Endothelial cell of umbilical vein (primary cell): ENCODE measurements at regions not wholly inside any gene's neighbourhood (a gene's known extent, or its start where the extent isn't known, plus 50 kb on each side); places are given as distances from the start of the nearest gene placed in this dataset.

Experiments
- BruUV-seq: library from RNA; stranded (reverse); fragments of 400-500 nt; replicated peaks from 2 replicates; lab custom pipeline; 2021; lab: Mats Ljungman, UMichigan
- CTCF ChIA-PET: fragments of 300-600, 350-600 bp; sonication (Branson Sonifier 250); formaldehyde crosslinking; loops from one replicate; lab custom pipeline; 2021; ENCODE audit warnings: antibody characterized with exemption, inconsistent platforms; lab: Charles Lee
- POLR2A ChIA-PET: fragments of 300-600, 350-600 bp; sonication (Branson Sonifier 250); formaldehyde crosslinking; loops from one replicate; lab custom pipeline; 2021; ENCODE audit warnings: antibody characterized with exemption, inconsistent platforms; lab: Charles Lee
- DNase-seq: peaks from one replicate; pipeline ENCODE4 v3.0.0-alpha.2; 2011; ENCODE audit warnings: low read depth, low spot score
- FAIRE-seq: peaks from 2 replicates; lab custom pipeline; 2011; peaks lifted over from hg19 to GRCh38; lab: Jason Lieb, UNC
- H2AFZ ChIP-seq: 2 replicates; pipeline ENCODE4 v1.6.0; 2012; ENCODE audit warnings: low read depth, low read length, control low read depth, inconsistent platforms
- H3K27ac ChIP-seq: 2 replicates; pipeline ENCODE4 v1.5.1; 2011; ENCODE audit warnings: low read depth, mild to moderate bottlenecking, control low read depth, low read length, moderate library complexity; ENCODE audit not compliant: insufficient read depth
- H3K27me3 ChIP-seq, 2 experiments: 2 replicates each; pipeline versions ENCODE4 v1.6.0 to v1.6.1; 2011; ENCODE audit warnings: low read length in 2 of 2, mixed read lengths in 1 of 2; ENCODE audit not compliant: control insufficient read depth in 2 of 2, insufficient read depth in 2 of 2
- H3K36me3 ChIP-seq, 2 experiments: 2 replicates in 1 of 2; 3 replicates in 1 of 2; pipeline ENCODE4 v1.5.1; 2011; ENCODE audit warnings: low read length in 2 of 2, mild to moderate bottlenecking in 1 of 2, moderate library complexity in 1 of 2; ENCODE audit not compliant: control insufficient read depth in 2 of 2, insufficient read depth in 2 of 2; ENCODE audit errors: extremely low read depth in 1 of 2
- H3K4me1 ChIP-seq: 3 replicates; pipeline ENCODE4 v1.5.1; 2011; ENCODE audit warnings: mild to moderate bottlenecking, low read length; ENCODE audit not compliant: control insufficient read depth, insufficient read depth; ENCODE audit errors: extremely low read depth
- H3K4me2 ChIP-seq: 2 replicates; pipeline ENCODE4 v1.6.1; 2011; ENCODE audit warnings: low read length, control low read depth, mixed read lengths; ENCODE audit not compliant: insufficient read depth
- H3K4me3 ChIP-seq, 3 experiments: fragments of 200-600 bp in 1 of 3; sonication (generic), shearing (Covaris generic) in 1 of 3; replicated peaks in 1 of 3; 2 replicates each; pipeline ENCODE4 v1.5.1; 2011 to 2016; ENCODE audit warnings: control low read depth in 3 of 3, low read length in 3 of 3, mild to moderate bottlenecking in 2 of 3, inconsistent platforms in 1 of 3, low read depth in 1 of 3, moderate library complexity in 1 of 3; ENCODE audit not compliant: insufficient read depth in 1 of 3
- H3K79me2 ChIP-seq: 2 replicates; pipeline ENCODE4 v1.6.0; 2012; ENCODE audit warnings: low read length, inconsistent platforms; ENCODE audit not compliant: control insufficient read depth, insufficient read depth
- H3K9ac ChIP-seq: replicated peaks from 2 replicates; pipeline ENCODE3; 2011; ENCODE audit warnings: low read length, control low read depth; ENCODE audit not compliant: insufficient read depth; ENCODE audit errors: extremely low read depth
- H3K9me1 ChIP-seq: replicated peaks from 3 replicates; pipeline ENCODE4 v1.6.0; 2011; ENCODE audit warnings: mild to moderate bottlenecking, low read length; ENCODE audit not compliant: control insufficient read depth, insufficient read depth; ENCODE audit errors: extremely low read depth
- H3K9me3 ChIP-seq: replicated peaks from 2 replicates; pipeline ENCODE4 v1.5.1; 2012; ENCODE audit warnings: low read length, inconsistent platforms; ENCODE audit not compliant: control insufficient read depth, insufficient read depth
- H4K20me1 ChIP-seq: replicated peaks from 2 replicates; pipeline ENCODE3; 2011; ENCODE audit warnings: mild to moderate bottlenecking, low read length; ENCODE audit not compliant: control insufficient read depth, insufficient read depth; ENCODE audit errors: extremely low read depth
- EZH2 ChIP-seq: IDR thresholded peaks from 2 replicates; pipeline ENCODE4 v1.6.1; 2012; ENCODE audit warnings: borderline replicate concordance, low read depth, mild to moderate bottlenecking, moderate library complexity, low read length, inconsistent platforms; ENCODE audit not compliant: severe bottlenecking
- FOS ChIP-seq: IDR thresholded peaks from 2 replicates; pipeline ENCODE4 v1.6.1; 2011; ENCODE audit warnings: mild to moderate bottlenecking, low read length, moderate library complexity, borderline replicate concordance; ENCODE audit not compliant: insufficient read depth
- GATA2 ChIP-seq: IDR thresholded peaks from 2 replicates; pipeline ENCODE4 v1.7.0; 2011; ENCODE audit warnings: low read depth, mild to moderate bottlenecking, moderate library complexity, mixed read lengths, low read length; ENCODE audit not compliant: insufficient read length, insufficient read depth
- JUN ChIP-seq: IDR thresholded peaks from 2 replicates; pipeline ENCODE4 v1.6.1; 2011; ENCODE audit warnings: borderline replicate concordance, low read depth; ENCODE audit not compliant: insufficient read length, insufficient read depth
- MAX ChIP-seq: IDR thresholded peaks from 2 replicates; pipeline ENCODE4 v1.6.1; 2011; ENCODE audit not compliant: insufficient read depth, insufficient read length
- MYC ChIP-seq: IDR thresholded peaks from one replicate; pipeline ENCODE4 v1.6.1; 2011; ENCODE audit warnings: mild to moderate bottlenecking, low read depth, low read length
- POLR2A ChIP-seq: IDR thresholded peaks from 2 replicates; pipeline ENCODE4 v1.6.1; 2012; ENCODE audit warnings: low read depth, mild to moderate bottlenecking, control low read depth, low read length
- POLR2AphosphoS5 ChIP-seq: IDR thresholded peaks from 2 replicates; pipeline ENCODE4 v1.6.1; 2012; ENCODE audit warnings: low read depth, mild to moderate bottlenecking, control low read depth, low read length, moderate library complexity; ENCODE audit not compliant: insufficient read depth
- dilution Hi-C: fragments of 300-500 bp; cut with MboI; formaldehyde crosslinking; loops from one replicate; pipeline ENCODE4 v1.15.0; 2019; ENCODE audit warnings: low sequenced_read_pairs; ENCODE audit not compliant: extremely low pct_ligation_motif_present
- intact Hi-C: fragments of 100-400 bp; cut with micrococcal nuclease; formaldehyde crosslinking; loops from one replicate; pipeline ENCODE4 v1.10.0; 2022

- dilution Hi-C loops (no loop called here), intact Hi-C loops (no loop called here)
- Histone ChIP-seq H4K20me1 (no peaks in the 10 kb centered on the region), H3K27me3 (no peaks in the 10 kb centered on the region), H3K9me1 (no peaks in the 10 kb centered on the region), H3K36me3 (no peaks in the 10 kb centered on the region), H3K27ac (no peak overlapping the region), H3K9me3 (no peaks in the 10 kb centered on the region), H2AFZ (no peak overlapping the region), H3K4me1 (no peaks in the 10 kb centered on the region), H3K9ac (no peak overlapping the region), H3K4me2 (no peak overlapping the region), H3K79me2 (no peaks in the 10 kb centered on the region), H3K4me3 (no peak overlapping the region)
- FAIRE-seq (no peak), DNase-seq (no peak)
- ChIA-PET CTCF (no interaction called here), POLR2A (no interaction called here)
- BruUV-seq, result no TSS peak
- no peak for TF ChIP-seq GATA2
- no peak for TF ChIP-seq POLR2AphosphoS5
- TF ChIP-seq POLR2A, result no peak
- no peak for TF ChIP-seq MYC
- no peak for TF ChIP-seq JUN
- TF ChIP-seq FOS, result no peak
- TF ChIP-seq MAX, result no peak
- no peak for TF ChIP-seq EZH2
These were observed 50.8 kb upstream of the TNFSF18 start for GRCh38 chr1:173101589-173101988.

GRCh38 chr1:173100476-173101107 is 49.9 kb upstream of the TNFSF18 start:
- no peaks in the 10 kb centered on the region for H3K27me3 ChIP-seq
- dilution Hi-C loops, result no loop called here
- no peak overlapping the region for H3K4me2 ChIP-seq
- no peaks in the 10 kb centered on the region for H3K36me3 ChIP-seq
- no peak for TF ChIP-seq MAX
- TF ChIP-seq FOS, result no peak
- no peak for TF ChIP-seq POLR2AphosphoS5
- no peak for TF ChIP-seq POLR2A
- no peak for TF ChIP-seq GATA2
- H3K9me1 ChIP-seq, result no peaks in the 10 kb centered on the region
- no peak for DNase-seq
- FAIRE-seq, result no peak
- ChIA-PET CTCF (no interaction called here), POLR2A (no interaction called here)
- H3K79me2 ChIP-seq, result no peaks in the 10 kb centered on the region
- H4K20me1 ChIP-seq, result no peaks in the 10 kb centered on the region
- no peak overlapping the region for H3K9ac ChIP-seq
- H3K9me3 ChIP-seq, result no peaks in the 10 kb centered on the region
- no peaks in the 10 kb centered on the region for H3K4me1 ChIP-seq
- intact Hi-C loops, result no loop called here
- no TSS peak for BruUV-seq
- no peak overlapping the region for H3K4me3 ChIP-seq
- no peak overlapping the region for H3K27ac ChIP-seq
- peak overlapping the region; percentile 49 for H2AFZ ChIP-seq
